A673 (cell line): ENCODE measurements at regions not wholly inside any gene's neighbourhood (a gene's known extent, or its start where the extent isn't known, plus 50 kb on each side); places are given as distances from the start of the nearest gene placed in this dataset.

ENCODE experiments used
- EZH2 ChIP-seq: fragments of 200-600 bp; sonication (generic); IDR thresholded peaks from 2 replicates; pipeline ENCODE4 v1.6.1; 2017; ENCODE audit warnings: borderline replicate concordance, low read depth, mild to moderate bottlenecking, mixed read lengths, antibody characterized with exemption, low read length; ENCODE audit not compliant: poor library complexity, severe bottlenecking
- TF ChIP-seq, protein P1 (sequence below): fragments of 300-800, 200-600 bp; sonication (generic); conservative IDR thresholded peaks from 2 replicates; pipeline ENCODE4 v1.5.1; 2017; ENCODE audit warnings: low read depth, mild to moderate bottlenecking, antibody characterized with exemption, low read length, moderate library complexity, mixed read lengths

DNA sequence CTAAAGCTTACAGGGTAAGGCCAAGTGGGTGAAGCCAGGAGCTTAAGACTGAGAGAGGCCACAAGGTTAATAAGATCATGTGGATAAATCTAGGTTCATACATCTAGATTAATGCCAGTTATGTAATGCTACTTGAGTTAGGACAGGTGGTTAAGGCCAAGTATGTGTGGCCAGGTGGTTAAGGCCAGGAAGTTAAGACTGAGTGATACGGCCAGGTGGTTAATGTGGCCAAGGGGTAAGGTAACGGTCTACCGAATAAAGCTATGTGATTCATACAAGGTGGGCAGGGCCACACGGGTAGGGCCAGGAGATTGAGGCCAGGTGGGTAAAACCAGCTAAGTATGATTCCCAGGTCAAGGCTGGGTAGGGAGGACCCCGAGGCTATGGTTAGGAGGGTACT is 223.0 kb downstream of the TACR3 start:
- TF ChIP-seq EZH2 = no peak
- TF ChIP-seq, protein P1, sequence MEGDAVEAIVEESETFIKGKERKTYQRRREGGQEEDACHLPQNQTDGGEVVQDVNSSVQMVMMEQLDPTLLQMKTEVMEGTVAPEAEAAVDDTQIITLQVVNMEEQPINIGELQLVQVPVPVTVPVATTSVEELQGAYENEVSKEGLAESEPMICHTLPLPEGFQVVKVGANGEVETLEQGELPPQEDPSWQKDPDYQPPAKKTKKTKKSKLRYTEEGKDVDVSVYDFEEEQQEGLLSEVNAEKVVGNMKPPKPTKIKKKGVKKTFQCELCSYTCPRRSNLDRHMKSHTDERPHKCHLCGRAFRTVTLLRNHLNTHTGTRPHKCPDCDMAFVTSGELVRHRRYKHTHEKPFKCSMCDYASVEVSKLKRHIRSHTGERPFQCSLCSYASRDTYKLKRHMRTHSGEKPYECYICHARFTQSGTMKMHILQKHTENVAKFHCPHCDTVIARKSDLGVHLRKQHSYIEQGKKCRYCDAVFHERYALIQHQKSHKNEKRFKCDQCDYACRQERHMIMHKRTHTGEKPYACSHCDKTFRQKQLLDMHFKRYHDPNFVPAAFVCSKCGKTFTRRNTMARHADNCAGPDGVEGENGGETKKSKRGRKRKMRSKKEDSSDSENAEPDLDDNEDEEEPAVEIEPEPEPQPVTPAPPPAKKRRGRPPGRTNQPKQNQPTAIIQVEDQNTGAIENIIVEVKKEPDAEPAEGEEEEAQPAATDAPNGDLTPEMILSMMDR = no peak
